GM12864 (cell line): ENCODE measurements at regions not wholly inside any gene's neighbourhood (a gene's known extent, or its start where the extent isn't known, plus 50 kb on each side); places are given as distances from the start of the nearest gene placed in this dataset.
"Not testable (repeated sequence)": the region's sequence is repeated elsewhere in the genome, so short reads cannot be mapped to it uniquely, and the experiment has no call there.

Source experiments
- DNase-seq: peaks from one replicate; pipeline ENCODE4 v3.0.0-alpha.2; 2011; ENCODE audit warnings: low read depth
- H3K4me3 ChIP-seq: 2 replicates; pipeline ENCODE4 v1.5.1; 2011; ENCODE audit warnings: mild to moderate bottlenecking, low read depth, low read length, control low read depth
- TF ChIP-seq, protein P1 (sequence below): IDR thresholded peaks from 2 replicates; pipeline ENCODE4 v1.5.1; 2011; ENCODE audit warnings: low read depth, mild to moderate bottlenecking, moderate library complexity, low read length, control low read depth, inconsistent platforms; ENCODE audit errors: missing control alignments

DNA sequence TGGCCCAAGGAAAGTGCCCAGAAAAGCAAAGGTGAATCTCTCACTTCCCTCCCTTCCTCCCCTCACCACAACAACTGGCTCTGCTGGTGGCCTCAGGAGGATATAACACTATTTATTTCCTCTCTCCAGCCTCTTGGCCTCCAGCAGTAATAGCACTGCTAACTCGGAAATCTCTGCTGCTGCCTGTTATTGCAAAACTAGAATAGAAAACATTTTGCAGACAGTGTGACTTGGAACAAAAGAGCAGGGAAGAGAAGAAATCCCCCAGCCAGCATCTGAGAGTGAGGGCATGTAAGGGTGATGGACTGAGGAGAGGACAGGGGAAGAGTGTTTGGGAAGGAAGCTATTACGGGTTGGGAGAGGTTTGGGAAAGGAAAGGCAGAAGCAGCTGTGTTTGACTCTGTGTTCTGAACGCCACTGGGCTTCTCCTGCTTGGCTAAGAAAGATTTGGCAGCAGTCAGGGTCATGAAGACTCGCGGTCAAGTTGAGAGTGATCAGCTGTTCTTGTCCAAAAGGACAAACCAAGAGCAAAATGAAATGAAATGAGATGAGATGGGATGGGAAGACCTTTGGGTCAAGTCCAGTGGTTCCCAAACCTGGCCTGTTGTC is 81.0 kb upstream of the SNX9 start:
- DNase-seq: no peak
- TF ChIP-seq, protein P1, sequence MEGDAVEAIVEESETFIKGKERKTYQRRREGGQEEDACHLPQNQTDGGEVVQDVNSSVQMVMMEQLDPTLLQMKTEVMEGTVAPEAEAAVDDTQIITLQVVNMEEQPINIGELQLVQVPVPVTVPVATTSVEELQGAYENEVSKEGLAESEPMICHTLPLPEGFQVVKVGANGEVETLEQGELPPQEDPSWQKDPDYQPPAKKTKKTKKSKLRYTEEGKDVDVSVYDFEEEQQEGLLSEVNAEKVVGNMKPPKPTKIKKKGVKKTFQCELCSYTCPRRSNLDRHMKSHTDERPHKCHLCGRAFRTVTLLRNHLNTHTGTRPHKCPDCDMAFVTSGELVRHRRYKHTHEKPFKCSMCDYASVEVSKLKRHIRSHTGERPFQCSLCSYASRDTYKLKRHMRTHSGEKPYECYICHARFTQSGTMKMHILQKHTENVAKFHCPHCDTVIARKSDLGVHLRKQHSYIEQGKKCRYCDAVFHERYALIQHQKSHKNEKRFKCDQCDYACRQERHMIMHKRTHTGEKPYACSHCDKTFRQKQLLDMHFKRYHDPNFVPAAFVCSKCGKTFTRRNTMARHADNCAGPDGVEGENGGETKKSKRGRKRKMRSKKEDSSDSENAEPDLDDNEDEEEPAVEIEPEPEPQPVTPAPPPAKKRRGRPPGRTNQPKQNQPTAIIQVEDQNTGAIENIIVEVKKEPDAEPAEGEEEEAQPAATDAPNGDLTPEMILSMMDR: no peak

DNA sequence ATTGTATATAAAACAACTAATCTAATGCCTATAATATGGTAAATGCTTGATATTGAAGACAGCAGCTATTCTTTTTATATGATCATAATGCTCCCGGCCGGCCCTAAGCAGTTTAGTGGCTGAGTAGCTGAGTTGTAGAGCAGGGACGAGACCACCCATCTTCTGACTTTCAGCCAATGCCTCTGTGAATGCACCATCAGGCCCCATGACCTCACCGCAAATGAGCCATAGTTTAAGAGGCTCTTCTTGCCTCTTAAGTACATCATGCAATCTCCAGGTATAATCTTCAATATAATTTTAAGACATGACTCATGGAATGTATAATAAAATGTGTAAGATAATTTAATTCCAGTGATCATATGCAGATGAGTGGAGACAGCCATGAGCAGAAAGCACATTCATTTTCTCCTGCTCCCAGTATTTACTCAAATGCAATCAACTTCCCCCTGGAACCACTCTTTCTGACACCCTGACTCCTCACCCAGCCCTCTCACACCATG is 78.9 kb upstream of the SNX9 start:
- TF ChIP-seq, protein P1: no peak
- no peak for DNase-seq
- H3K4me3 ChIP-seq: no peak overlapping the region

More for the DNA sequence above, 81.0 kb upstream of the SNX9 start:
- H3K4me3 ChIP-seq: no peak overlapping the region

DNA sequence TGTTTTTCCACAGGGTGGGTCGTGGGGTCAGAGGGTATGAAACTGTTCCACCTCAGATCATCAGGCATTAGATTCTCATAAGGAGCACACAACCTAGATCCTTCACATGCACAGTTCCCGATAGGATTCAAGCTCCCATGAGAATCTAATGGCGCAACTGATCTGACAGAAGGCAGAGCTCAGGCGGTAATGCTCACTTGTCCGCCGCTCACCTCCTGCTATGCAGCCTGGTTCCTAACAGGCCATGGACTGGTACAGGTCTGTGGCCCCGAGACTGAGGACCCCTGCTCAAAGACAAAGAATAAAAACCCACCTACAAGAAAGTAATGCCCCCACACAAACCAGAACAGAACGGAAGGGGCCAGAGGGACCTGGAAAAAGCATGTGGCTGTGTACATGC is 76.1 kb upstream of the SNX9 start:
- TF ChIP-seq, protein P1: no peak
- H3K4me3 ChIP-seq: no peak overlapping the region
- DNase-seq: no peak

DNA sequence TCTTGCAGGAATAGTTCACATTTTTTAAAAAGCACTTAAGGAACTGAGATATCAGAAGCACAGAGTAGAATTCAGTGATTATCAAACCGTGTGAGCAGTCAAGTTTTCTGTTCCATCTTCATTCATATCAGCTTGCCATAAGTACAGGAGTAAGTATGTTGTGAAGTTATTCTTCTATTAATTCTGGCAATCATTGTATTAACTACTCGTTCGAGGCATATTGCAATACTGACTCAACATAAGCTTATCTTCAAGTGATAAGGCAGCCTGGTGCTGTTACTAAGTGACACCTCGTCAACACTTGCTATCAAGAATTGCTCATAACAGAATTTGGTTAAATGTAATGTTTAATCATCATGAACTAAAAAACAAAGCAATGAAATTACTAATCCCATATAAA is 75.7 kb upstream of the SNX9 start:
- TF ChIP-seq, protein P1: no peak
- no peak overlapping the region for H3K4me3 ChIP-seq

DNA sequence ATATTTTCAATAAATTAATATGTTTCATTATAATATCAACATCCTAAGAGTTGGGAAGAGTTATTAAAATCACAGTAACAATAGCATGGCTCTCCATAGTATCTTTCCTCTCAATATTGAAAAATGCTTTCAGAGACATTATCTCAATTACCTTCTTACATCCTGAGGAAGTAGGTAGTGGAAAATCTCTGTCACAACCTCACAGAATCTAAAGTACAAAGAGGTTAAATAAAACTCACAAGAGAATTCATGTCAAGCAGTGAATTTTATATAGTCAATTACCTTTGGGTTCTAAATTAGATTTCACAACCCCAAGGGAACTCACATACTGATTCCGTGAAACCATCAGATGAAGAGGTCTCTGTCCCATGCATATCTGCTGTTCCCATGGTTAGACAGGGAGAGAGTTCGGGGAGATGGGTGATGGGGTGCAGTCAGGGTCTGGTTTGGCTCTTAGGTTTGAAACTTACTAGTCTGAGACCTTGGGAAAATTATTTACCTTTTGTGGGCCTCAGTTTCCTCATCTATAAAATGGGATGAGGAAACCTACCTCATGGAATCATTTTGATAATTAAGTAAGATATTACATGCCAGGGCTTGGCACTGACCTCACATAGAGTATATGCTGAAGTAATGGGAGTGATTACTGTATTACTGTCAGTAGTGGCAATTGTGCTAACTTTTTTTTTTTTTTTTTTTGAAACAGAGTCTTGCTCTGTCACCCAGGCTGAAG is 74.0 kb upstream of the SNX9 start:
- DNase-seq: no peak

More for the DNA sequence above, 75.7 kb upstream of the SNX9 start:
- DNase-seq: no peak

DNA sequence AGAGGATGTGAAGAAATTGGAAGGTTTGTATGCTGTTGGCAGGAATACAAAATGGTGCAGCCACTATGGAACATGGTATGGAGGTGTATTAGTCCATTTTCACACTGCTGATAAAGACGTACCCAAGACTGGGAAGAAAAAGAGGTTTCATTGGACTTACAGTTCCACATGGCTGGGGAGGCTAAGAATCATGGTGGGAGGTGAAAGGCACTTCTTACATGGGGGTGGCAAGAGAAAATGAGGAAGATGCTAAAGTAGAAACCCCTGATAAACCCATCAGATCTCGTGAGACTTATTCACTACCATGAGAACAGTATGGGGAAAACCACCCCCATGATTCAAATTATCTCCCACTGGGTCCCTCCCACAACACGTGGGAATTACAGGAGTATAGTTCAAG is 72.1 kb upstream of the SNX9 start:
- not testable (repeated sequence) for H3K4me3 ChIP-seq, DNase-seq

More for the DNA sequence above, 74.0 kb upstream of the SNX9 start:
- TF ChIP-seq, protein P1: no peak
- no peak overlapping the region for H3K4me3 ChIP-seq

DNA sequence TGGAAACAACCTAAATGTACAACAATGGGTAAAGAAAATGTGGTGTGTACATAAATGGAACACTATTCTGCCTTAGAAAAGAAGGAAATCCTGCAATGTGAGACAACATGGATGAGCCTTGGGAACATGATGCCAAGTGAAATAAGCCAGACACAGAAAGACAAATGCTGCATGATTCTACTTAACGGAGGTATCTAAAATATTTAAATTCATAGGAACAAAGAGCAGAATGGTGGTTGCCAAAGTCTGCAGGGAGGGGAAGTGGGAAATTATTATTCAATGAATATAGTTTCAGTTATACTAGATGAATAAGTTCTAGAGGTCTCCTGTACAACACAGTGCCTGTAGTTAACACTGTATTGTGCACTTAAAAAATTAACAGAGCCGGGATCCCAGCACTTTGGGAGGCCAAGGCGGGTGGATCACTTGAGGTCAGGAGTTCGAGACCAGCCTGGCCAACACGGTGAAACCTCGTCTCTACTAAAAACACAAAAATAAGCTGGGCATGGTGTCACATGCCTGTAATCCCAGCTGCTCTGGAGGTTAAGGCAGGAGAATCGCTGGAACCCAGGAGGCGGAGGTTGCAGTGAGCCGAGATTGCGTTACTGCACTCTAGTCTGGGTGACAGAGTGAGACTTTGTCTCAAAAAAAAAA is 71.4 kb upstream of the SNX9 start:
- DNase-seq: no peak
- TF ChIP-seq, protein P1: no peak
- H3K4me3 ChIP-seq: no peak overlapping the region

DNA sequence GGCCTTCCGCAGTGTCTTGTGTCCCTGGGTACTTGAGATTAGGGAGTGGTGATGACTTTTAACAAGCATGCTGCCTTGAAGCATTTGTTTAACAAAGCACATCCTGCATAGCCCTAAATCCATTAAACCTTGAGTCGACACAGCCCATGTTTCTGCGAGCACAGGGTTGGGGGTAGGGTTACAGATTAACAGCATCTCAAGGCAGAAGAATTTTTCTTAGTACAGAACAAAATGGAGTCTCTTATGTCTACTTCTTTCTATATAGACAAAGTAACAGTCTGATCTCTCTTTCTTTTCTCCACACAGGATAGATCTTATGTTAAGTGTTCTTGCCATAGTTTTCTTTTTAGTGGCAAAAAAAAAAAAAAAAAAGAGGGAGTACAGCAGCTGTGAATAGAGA is 70.2 kb upstream of the SNX9 start:
- not testable (repeated sequence) for H3K4me3 ChIP-seq

More for the DNA sequence above, 70.2 kb upstream of the SNX9 start:
- not testable (repeated sequence) for DNase-seq
